ENCODE measurements at regions not wholly inside any gene's neighbourhood (a gene's known extent, or its start where the extent isn't known, plus 50 kb on each side); places are given as distances from the start of the nearest gene placed in this dataset.

GRCh38 chrX:19293606-19294325, 50.0 kb upstream of the PDHA1 start:
- no peak for TF ChIP-seq MYC (IDR thresholded peaks at IDR 0.05; ENCODE audit: low read depth, low read length)
- TF ChIP-seq CTCF (IDR thresholded peaks at IDR 0.05; ENCODE audit: low read depth, low read length) = no peak
- TF ChIP-seq MAX (IDR thresholded peaks at IDR 0.05; ENCODE audit: low read depth, low read length) = no peak
- no peak overlapping the region for H3K4me3 ChIP-seq (ENCODE audit: low read depth, low read length)
- DNase-seq (ENCODE audit: low read depth) = no peak
